ENCODE measurements at regions not wholly inside any gene's neighbourhood (a gene's known extent, or its start where the extent isn't known, plus 50 kb on each side); places are given as distances from the start of the nearest gene placed in this dataset.
"Not testable (repeated sequence)": the region's sequence is repeated elsewhere in the genome, so short reads cannot be mapped to it uniquely, and the experiment has no call there.

DNA sequence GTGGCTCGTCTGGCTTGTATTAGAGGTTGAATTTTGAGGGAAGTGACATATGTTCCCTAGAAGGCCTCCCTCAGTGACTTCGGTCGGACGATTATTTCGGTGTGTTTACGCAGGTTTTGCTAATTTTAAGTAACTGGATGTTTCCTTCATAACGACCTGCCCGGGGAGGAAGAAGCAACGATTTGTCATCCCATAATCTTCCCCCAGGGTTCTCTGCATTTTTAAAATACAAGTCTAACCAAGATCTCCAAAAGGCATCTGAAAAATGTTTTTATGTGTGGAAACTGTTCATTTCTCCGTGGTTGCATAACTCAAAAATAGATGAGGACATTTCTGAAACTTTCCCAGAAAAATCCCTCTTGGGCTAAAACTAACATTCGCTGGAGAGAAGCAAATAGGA, 195.4 kb downstream of the SHOX start:
- no peak for DNase-seq
- Histone ChIP-seq H3K4me1 (peaks cover 0 to 42% (median 6%) of the 10 kb centered on the region in 4 donors), H3K27me3 (no peaks in the 10 kb centered on the region), H3K9me3 (no peaks in the 10 kb centered on the region), H3K27ac (peak overlapping the region; percentile 76 to 81), H3K4me3 (peak overlapping the region; percentile 9 to 39), H3K36me3 (no peaks in the 10 kb centered on the region)
- intact Hi-C loops (cut with DNase I; ENCODE audit: low total_unique reads), result no loop called here
- TF ChIP-seq, protein P1, sequence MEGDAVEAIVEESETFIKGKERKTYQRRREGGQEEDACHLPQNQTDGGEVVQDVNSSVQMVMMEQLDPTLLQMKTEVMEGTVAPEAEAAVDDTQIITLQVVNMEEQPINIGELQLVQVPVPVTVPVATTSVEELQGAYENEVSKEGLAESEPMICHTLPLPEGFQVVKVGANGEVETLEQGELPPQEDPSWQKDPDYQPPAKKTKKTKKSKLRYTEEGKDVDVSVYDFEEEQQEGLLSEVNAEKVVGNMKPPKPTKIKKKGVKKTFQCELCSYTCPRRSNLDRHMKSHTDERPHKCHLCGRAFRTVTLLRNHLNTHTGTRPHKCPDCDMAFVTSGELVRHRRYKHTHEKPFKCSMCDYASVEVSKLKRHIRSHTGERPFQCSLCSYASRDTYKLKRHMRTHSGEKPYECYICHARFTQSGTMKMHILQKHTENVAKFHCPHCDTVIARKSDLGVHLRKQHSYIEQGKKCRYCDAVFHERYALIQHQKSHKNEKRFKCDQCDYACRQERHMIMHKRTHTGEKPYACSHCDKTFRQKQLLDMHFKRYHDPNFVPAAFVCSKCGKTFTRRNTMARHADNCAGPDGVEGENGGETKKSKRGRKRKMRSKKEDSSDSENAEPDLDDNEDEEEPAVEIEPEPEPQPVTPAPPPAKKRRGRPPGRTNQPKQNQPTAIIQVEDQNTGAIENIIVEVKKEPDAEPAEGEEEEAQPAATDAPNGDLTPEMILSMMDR (IDR thresholded peaks at IDR 0.05), result no peak

DNA sequence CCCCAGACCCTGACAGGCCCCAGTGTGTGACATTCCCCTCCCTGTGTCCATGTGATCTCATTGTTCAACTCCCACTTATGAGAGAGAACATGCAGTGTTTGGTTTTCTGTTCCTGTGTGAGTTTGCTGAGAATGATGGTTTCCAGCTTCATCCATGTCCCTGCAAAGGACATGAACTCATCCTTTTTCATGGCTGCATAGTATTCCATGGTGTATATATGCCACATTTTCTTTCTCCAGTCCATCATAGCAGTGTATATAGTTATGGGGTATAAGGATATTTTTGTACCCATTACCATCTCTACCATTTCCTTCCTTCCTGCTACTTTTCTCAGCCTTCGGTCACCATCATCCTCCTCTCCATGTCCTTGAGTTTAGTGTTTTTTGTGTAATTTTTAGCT, 192.5 kb downstream of the SHOX start:
- DNase-seq; H3K27me3 ChIP-seq; H3K36me3 ChIP-seq; intact Hi-C loops (cut with DNase I; ENCODE audit: low total_unique reads); H3K9me3 ChIP-seq; H3K27ac ChIP-seq; H3K4me3 ChIP-seq: not testable (repeated sequence)
- peaks cover 0 to 25% (median 5%) of the 10 kb centered on the region in 4 donors for H3K4me1 ChIP-seq

DNA sequence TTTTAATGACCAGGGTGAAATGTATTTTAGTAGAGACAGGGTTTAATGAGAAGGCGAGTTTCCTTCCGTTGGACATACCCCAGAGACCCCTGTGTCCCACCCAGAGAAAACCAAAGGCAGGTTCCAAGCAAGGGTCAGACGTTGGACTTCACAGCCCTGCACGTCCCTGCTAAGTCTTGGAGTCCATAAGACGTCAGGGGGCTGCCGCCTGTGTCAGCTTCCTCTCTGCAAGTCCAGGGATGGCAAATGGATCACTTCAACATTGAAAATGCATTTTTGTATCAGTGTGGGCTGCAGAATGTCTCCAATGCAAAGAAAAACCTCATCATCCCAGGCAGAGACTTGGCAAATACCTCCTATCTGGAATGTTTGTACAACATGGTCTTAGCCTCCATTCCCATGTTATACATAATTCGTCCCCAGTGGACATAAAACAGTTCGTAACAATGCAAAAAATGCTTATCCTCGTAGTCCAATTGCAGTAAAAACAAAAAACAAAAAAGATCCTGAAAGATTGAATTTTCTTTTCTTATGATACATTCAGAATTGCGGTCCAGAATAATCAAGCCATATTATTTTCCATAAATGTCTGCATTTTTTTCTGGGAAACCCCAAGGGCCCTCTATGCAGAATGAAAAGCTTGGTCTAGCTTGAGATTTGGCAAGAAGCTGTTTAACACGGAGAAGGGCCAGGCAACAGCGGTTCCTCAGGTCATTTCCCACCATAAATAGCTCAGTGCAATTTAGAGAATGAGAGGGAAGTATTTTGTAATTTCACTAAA, 190.9 kb downstream of the SHOX start:
- H3K36me3 ChIP-seq, result no peaks in the 10 kb centered on the region
- DNase-seq, result no peak
- no peaks in the 10 kb centered on the region for H3K9me3 ChIP-seq
- intact Hi-C loops (cut with DNase I; ENCODE audit: low total_unique reads), result no loop called here
- H3K27me3 ChIP-seq, result no peaks in the 10 kb centered on the region
- TF ChIP-seq, protein P1 (IDR thresholded peaks at IDR 0.05), result no peak
- H3K4me1 ChIP-seq, result peaks cover 0 to 22% (median 4%) of the 10 kb centered on the region in 4 donors
- H3K4me3 ChIP-seq, result no peak overlapping the region
- peak overlapping the region in 1 of 2 donors; percentile 41 for H3K27ac ChIP-seq

DNA sequence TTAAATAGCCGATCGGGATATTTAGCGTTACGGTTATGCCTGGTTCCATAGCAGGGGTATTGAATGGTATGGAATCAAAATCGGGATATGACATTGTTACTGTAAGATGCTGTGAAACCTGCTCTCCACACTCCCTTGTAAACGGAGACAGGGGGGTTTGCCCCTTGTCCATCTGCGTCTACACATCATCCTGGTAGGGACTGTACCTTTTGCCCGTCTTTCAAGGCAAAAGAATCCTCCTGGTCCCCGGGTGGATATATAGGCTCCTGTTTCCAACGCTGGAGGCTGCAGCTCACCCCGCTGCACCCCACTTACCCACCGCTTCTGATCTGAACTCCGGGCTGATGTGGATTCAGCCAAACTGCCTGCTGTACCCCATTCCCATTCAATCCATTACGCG, 189.1 kb downstream of the SHOX start:
- Histone ChIP-seq H3K4me1 (peaks cover 0 to 14% (median 3%) of the 10 kb centered on the region in 4 donors), H3K36me3 (no peaks in the 10 kb centered on the region), H3K4me3 (no peak overlapping the region), H3K27ac (no peak overlapping the region), H3K9me3 (no peaks in the 10 kb centered on the region), H3K27me3 (no peaks in the 10 kb centered on the region)
- TF ChIP-seq, protein P1 (IDR thresholded peaks at IDR 0.05), result no peak
- DNase-seq, result no peak
- intact Hi-C loops (cut with DNase I; ENCODE audit: low total_unique reads), result no loop called here

DNA sequence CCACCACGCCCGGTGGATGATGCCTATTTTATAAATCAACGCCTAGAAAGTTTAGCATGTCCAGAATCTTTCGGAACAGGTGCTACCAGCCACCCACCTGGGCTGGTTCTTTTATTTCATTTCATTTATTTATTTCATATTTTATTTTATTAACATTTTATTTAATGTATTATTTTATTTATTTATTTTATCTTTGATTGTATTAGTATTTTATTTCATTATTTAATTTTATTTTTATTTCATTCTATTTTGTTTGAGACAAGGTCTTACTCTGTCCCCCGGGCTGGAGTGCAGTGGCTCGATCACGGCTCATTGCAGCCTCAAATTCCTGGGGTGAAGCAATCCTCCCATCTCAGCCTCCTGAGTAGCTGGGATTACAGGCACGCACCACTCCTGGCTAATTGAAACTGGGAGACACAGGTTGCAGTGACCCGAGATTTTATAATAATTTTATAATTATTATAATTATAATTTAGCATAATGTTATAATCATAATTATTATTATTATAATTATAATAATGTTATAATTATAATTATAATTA, 187.2 kb downstream of the SHOX start:
- Histone ChIP-seq H3K4me1 (peaks cover 0 to 14% (median 3%) of the 10 kb centered on the region in 4 donors), H3K4me3 (no peak overlapping the region), H3K36me3 (no peaks in the 10 kb centered on the region), H3K27me3 (no peaks in the 10 kb centered on the region), H3K27ac (no peak overlapping the region), H3K9me3 (no peaks in the 10 kb centered on the region)
- intact Hi-C loops (cut with DNase I; ENCODE audit: low total_unique reads), result no loop called here
- TF ChIP-seq, protein P1 (IDR thresholded peaks at IDR 0.05), result no peak
- no peak for DNase-seq

DNA sequence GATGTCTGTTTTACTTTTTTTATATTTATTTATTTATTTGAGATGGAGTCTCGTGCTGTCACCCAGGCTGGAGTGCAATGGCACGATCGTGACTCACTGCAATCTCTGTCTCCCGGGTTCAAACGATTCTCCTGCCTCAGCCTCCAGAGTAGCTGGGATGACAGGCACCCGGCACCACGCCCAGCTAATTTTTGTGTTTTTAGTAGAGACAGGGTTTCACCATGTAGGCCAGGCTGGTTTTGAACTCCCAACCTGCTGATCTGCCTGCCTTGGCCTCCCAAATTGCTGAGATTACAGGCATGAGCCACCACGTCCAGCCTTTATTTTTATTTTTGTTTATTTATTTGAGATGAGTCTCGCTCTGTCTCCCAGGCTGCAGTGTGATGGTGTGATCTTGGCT, 186.6 kb downstream of the SHOX start:
- H3K9me3 ChIP-seq; H3K27me3 ChIP-seq; H3K36me3 ChIP-seq; DNase-seq; intact Hi-C loops (cut with DNase I; ENCODE audit: low total_unique reads); H3K27ac ChIP-seq; H3K4me3 ChIP-seq: not testable (repeated sequence)
- H3K4me1 ChIP-seq, result peaks cover 0 to 12% (median 3%) of the 10 kb centered on the region in 4 donors
